ENCODE measurements at regions not wholly inside any gene's neighbourhood (a gene's known extent, or its start where the extent isn't known, plus 50 kb on each side); places are given as distances from the start of the nearest gene placed in this dataset.

DNA sequence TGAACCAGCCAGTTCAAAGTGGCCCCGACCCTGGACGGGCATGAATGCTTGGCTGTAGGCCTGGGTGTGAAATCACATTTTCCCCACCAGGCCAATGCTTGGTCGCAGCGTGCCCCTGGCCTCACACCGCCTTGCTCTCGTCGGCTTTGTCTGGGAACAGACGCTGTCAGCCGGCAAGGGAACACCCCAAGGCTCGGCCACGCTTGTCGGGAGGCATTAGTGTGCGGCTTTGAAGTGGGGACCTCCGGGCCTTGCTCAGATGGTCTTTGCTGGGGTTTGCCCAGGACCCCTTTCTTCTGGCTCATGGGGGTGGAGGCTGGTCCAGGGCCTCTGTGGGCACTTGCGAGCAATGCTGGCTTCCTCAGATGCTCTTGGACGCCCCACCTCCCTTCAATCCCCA lies 79.1 kb downstream of the INHBB start:
- no peak for DNase-seq (ENCODE audit: low read depth in 2 of 2)

GRCh38 chr2:120428748-120429147 lies 82.8 kb downstream of the INHBB start:
- no peak for DNase-seq (ENCODE audit: low read depth in 2 of 2)

DNA sequence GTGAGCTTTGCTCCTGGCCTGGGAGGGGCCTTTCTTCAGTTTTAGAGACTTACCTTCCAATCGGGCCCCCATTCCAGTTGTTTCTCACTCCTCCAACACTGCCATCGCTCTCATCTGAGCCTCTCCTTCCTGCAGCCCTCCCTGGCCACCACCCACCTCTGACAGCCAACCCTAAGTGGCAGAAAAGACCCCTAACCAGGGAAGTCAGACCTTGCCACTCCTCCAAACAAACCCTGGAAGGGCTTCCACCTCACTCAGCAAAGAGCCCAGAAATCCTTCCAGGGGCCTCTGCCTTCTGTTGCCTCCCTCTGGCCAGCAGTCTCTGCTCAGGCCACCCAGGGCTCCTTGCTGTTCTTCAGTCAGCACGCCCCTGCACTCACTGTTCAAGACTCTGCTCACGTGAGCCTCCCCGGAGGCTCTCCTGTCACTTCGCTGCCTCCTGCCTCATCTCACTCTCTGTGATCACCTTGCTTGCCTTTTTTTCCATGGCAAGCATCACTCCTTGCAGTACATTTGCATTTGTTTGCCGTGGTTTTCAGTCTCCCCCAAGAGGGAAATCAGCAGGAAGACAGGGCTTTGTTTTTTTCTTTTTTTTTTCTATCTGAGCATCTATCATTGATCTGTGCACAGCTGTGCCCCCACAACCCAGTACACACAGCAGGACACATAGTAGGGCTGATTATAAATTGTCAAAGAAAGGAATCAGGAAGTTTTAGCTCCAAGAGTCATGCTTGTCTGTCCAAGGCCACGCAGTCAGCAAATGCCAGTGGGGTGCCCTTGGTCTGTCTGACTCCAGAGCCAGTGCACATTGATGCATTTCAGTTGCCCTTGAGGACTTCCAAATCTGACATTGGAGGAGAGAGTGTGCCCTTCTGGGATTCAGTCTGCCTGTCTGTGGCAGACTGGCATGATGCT lies 83.9 kb downstream of the INHBB start:
- no peak for DNase-seq (ENCODE audit: low read depth in 2 of 2)

DNA sequence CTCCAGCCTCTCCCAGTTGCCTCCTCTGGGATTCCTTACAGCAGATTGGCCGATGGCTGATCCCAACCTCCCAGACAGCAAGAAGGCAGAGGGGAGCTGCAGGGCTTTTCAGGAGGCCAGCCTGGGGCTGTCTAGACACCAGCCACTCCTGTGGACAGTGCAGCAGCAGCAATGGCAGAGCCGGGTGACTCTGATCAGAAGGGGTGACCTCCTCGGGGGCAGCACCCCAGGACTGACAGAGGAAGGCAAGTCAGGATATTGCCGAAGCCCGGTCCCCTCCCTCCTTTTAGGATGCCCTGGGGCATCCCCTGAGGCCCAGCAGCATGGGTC lies 84.5 kb downstream of the INHBB start:
- DNase-seq (ENCODE audit: low read depth in 2 of 2): no peak

- DNase-seq (ENCODE audit: low read depth in 2 of 2): no peak
These were observed 85.0 kb downstream of the INHBB start for GRCh38 chr2:120430957-120431356.

GRCh38 chr2:120431386-120432292 lies 85.7 kb downstream of the INHBB start:
- no peak for DNase-seq (ENCODE audit: low read depth in 2 of 2)

- no peak for DNase-seq (ENCODE audit: low read depth in 2 of 2)
These were observed 86.5 kb downstream of the INHBB start for GRCh38 chr2:120432293-120432975.

GRCh38 chr2:120432976-120433815 lies 87.3 kb downstream of the INHBB start:
- DNase-seq (ENCODE audit: low read depth in 2 of 2): no peak

- no peak for DNase-seq (ENCODE audit: low read depth in 2 of 2)
These were observed 87.9 kb downstream of the INHBB start for GRCh38 chr2:120433816-120434290.

DNA sequence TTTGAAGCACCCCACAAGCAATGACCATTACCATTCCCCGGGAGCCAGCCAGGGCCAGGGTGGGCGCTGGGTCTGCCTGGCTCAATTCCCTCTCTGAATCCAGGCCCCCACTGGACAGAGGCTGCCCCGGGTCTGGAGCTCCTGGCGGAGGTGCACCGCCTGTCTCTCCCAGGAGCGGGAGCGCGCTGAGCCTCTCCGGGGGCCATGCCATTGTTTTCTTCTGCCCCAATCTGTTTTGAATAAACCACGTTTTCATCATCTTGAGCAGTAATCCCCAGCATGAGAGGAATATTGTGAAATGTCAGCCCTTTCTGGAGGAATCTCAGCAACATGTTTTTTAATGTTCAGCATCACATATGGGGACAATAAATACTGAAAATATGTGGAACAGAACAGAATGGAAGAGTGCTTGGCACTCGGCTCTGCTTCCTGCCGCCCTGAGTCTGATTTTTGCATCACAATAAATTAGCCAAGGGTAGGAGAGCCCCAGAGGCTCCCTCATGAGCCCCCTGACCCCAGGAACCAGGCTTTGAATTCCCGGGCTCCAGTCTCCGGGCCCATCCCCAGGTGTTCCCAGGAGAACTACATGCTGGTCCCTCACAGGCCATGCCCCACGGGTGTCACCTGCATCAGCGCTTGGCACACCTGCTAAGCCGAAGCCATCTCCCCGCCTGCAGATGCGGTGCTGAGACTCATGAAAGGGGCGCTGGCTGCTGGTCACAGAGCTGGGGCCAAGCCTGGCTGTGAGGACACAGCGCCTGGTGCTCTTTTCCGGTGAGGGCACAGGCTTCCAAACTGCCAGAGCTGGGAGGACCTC lies 88.8 kb downstream of the INHBB start:
- no peak for DNase-seq (ENCODE audit: low read depth in 2 of 2)

DNA sequence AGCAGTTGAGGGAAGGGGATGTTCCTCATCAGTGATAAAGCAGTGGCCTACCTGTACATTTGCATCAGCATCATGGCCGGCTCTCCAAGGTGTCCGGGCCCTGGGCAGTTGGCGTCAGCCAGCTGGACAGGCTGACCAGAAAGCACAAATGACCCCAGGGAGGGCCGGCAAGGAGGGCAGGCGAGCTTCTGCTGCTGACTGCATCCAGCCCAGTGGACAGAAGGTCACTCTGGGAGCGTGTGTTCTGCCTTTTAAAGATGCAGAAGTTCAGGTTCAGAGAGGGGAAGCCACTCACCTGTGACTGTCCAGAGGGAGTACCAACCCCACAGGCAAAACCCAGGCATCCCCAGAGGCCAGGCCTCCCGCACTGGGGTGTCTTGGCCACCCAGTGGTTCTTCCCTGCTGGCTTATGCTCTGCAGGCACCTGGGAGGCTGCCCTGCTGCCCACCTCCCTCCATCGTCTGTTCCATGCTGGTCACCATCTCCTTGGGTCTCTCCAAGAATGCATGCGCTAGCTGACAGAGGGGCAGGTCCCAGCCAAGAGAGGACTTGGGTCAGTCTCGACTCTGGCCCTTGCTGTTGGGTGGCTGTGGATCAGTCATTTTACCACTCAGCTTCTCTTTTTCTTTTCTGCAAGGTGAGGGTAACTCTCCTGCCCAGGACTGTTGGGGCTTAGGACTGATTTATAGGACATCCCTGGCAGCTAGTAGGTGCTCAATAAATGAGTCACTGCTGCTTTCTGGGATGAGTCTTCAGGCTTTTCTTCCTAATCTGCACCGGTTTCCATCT lies 89.9 kb downstream of the INHBB start:
- DNase-seq (ENCODE audit: low read depth in 2 of 2): no peak

- no peak for DNase-seq (ENCODE audit: low read depth in 2 of 2)
These were observed 90.5 kb downstream of the INHBB start for GRCh38 chr2:120436460-120436739.

DNA sequence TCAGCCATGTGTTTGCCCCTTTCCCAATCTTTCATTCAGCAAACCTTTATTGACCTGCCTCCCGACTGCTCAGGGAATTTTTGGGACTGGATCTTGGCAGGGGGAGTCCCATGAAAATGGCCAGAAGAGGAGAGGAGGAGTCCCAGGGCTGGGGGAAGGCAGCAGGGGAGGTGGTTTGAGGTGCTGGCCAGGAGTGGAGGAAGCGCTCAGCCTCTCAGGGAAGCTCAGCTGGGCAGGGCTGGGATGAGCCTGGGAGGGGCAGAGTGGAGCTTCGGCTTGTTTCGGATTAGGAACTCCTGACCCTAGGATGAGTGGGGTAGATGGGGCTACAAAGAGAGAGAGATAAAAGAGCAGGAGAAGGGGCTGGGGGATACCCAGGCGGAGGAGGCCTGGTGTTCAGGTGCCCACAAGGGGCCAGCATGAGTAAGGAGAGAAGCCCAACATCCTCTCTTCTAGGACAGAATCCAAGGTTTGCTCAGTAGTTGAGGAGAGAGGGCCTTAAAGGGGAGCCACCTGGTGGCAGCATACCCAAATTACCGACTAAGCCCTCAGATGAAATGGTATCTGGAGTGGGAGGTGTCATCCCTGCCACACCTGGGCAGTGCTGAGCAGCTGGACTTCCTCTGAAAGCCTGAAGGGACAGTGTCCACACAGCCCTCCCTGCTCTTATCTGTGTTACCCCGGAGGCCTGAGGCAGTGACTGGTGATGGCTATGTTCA lies 91.1 kb downstream of the INHBB start:
- DNase-seq (ENCODE audit: low read depth in 2 of 2): no peak

DNA sequence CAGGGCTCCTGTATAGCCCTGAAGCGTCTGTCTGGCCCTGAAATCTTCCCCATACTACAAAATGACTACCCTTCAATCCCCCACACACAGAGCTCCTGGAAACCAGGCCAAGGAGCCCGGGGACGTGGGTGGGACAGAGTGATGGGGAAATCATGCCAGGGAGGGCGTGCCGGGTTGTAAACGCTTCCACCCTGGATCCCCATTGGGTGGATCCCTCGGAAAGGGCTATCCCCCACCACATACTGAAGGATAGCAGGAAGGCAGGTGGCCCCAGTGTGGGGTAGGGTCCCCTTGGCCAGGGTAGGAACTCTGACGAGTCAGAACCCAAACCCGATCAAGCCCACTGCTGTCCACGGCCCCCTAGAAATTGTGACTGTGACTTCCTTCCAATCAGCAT lies 91.7 kb downstream of the INHBB start:
- no peak for DNase-seq (ENCODE audit: low read depth in 2 of 2)

GRCh38 chr2:120438301-120439066 lies 92.5 kb downstream of the INHBB start:
- DNase-seq (ENCODE audit: low read depth in 2 of 2): no peak

DNA sequence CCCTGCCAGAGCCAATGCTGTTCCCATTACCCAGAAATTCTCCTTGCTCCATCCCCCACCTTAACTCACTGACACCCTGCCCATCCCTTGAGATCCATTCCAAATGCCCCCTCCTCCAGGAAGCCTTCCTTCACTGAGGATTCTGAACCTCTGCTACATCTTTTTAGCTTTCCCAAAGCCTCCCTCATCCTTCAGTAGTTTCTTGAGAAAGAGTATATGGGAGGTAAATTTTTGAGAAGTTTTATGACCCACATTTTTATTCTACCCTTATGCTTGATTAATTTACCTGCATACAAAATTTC lies 93.1 kb downstream of the INHBB start:
- DNase-seq (ENCODE audit: low read depth in 2 of 2): no peak

DNA sequence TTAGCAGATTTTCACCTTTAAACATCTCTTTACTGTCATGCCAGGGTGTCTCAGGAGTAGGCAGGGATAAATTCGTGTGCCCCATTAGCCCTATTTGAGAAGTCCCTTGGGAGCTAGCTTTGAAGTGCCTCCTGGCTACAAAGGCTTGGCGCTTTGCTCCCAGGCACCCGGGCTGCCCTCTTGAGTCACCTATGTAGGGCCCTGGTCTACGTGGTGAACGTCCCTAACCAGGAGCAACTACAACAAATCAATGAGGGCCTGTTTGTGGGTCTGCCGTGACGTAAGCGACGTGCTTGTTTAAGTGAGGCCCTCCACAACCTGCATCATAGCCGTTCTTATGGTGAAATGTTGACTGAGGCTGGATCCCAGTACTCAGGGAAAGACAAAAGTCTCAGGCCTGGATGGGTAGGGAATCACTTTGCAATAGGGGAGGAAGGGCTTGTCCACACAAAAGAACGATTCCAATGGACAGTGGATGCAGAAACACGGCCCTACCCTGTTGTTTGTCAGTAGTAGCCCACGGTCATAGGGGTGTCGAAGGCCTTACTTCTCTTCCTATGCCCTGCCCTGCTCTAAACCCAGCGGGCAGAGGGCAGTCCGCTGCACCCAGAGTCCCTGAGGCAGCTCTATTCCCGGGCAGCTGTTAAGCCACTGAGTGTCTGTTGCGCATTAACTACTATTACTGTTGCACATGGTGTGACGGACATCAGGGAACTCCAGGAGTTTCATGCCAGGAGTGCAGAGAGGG lies 93.9 kb downstream of the INHBB start:
- DNase-seq (ENCODE audit: low read depth in 2 of 2): no peak
